ENCODE measurements at regions not wholly inside any gene's neighbourhood (a gene's known extent, or its start where the extent isn't known, plus 50 kb on each side); places are given as distances from the start of the nearest gene placed in this dataset.
"Not testable (repeated sequence)": the region's sequence is repeated elsewhere in the genome, so short reads cannot be mapped to it uniquely, and the experiment has no call there.

DNA sequence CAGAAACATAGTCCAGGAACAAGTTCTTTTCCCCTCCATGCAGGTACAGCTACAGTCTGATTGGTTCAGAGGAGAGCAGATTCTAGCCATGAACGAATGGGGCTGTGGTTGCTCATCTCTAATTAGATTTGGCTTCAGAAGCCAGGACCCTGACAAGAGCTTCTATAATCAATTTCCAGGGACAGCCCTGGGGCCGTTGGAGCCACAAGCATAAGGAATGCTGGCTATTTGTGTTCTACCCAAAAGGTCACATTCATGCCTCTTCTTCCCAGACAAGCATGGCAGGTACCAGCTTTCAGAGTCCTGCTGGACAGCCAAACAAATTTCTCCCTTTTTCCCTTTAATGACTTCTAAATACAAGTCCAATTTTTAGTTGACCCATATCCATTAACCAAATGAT is 215.5 kb upstream of the LRTM1 start (continued):
- TF ChIP-seq, protein P1, sequence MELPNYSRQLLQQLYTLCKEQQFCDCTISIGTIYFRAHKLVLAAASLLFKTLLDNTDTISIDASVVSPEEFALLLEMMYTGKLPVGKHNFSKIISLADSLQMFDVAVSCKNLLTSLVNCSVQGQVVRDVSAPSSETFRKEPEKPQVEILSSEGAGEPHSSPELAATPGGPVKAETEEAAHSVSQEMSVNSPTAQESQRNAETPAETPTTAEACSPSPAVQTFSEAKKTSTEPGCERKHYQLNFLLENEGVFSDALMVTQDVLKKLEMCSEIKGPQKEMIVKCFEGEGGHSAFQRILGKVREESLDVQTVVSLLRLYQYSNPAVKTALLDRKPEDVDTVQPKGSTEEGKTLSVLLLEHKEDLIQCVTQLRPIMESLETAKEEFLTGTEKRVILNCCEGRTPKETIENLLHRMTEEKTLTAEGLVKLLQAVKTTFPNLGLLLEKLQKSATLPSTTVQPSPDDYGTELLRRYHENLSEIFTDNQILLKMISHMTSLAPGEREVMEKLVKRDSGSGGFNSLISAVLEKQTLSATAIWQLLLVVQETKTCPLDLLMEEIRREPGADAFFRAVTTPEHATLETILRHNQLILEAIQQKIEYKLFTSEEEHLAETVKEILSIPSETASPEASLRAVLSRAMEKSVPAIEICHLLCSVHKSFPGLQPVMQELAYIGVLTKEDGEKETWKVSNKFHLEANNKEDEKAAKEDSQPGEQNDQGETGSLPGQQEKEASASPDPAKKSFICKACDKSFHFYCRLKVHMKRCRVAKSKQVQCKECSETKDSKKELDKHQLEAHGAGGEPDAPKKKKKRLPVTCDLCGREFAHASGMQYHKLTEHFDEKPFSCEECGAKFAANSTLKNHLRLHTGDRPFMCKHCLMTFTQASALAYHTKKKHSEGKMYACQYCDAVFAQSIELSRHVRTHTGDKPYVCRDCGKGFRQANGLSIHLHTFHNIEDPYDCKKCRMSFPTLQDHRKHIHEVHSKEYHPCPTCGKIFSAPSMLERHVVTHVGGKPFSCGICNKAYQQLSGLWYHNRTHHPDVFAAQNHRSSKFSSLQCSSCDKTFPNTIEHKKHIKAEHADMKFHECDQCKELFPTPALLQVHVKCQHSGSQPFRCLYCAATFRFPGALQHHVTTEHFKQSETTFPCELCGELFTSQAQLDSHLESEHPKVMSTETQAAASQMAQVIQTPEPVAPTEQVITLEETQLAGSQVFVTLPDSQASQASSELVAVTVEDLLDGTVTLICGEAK (IDR thresholded peaks at IDR 0.05), result no peak
- TF ChIP-seq, protein P1 (CRISPR knock-in tag; IDR thresholded peaks at IDR 0.05), result no peak
- TF ChIP-seq HNRNPLL (IDR thresholded peaks at IDR 0.05; ENCODE audit: low read depth, low read length, poor library complexity, severe bottlenecking), result no peak
- no peak for TF ChIP-seq TGIF2 (CRISPR knock-in tag; IDR thresholded peaks at IDR 0.05)
- TF ChIP-seq, protein P2, sequence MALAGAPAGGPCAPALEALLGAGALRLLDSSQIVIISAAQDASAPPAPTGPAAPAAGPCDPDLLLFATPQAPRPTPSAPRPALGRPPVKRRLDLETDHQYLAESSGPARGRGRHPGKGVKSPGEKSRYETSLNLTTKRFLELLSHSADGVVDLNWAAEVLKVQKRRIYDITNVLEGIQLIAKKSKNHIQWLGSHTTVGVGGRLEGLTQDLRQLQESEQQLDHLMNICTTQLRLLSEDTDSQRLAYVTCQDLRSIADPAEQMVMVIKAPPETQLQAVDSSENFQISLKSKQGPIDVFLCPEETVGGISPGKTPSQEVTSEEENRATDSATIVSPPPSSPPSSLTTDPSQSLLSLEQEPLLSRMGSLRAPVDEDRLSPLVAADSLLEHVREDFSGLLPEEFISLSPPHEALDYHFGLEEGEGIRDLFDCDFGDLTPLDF (CRISPR knock-in tag; IDR thresholded peaks at IDR 0.05), result no peak
- TF ChIP-seq, protein P3, sequence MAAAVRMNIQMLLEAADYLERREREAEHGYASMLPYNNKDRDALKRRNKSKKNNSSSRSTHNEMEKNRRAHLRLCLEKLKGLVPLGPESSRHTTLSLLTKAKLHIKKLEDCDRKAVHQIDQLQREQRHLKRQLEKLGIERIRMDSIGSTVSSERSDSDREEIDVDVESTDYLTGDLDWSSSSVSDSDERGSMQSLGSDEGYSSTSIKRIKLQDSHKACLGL (CRISPR knock-in tag; IDR thresholded peaks at IDR 0.05; ENCODE audit: borderline replicate concordance, poor library complexity, severe bottlenecking), result no peak
- no peak for TF ChIP-seq STAT5B (CRISPR knock-in tag; IDR thresholded peaks at IDR 0.05)
- no peak for TF ChIP-seq SIX5 (IDR thresholded peaks at IDR 0.05; ENCODE audit: borderline replicate concordance in 1 of 2, insufficient read depth in 1 of 2, low read depth in 1 of 2, low read length in 2 of 2)
- TF ChIP-seq RBM25 (IDR thresholded peaks at IDR 0.05; ENCODE audit: low read depth, low read length, severe bottlenecking), result no peak

DNA sequence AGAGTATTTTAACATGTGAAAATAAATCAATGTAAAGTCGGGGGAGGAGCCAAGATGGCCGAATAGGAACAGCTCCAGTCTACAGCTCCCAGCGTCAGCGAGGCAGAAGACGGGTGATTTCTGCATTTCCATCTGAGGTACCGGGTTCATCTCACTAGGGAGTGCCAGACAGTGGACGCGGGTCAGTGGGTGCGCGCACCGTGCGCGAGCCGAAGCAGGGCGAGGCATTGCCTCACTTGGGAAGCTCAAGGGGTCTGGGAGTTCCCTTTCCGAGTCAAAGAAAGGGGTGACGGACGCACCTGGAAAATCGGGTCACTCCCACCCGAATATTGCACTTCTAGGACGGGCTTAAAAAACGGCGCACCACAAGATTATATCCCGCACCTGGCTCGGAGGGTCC is 208.4 kb upstream of the LRTM1 start:
- H3K9me1 ChIP-seq (ENCODE audit: control insufficient read depth, insufficient read depth, low read length); H3K36me3 ChIP-seq (ENCODE audit: control insufficient read depth, insufficient read depth, low read length); ATAC-seq; H3K4me2 ChIP-seq (ENCODE audit: insufficient read depth, low read length); CTCF ChIA-PET (ENCODE audit: low intra/inter-chr PET ratio); POLR2A ChIA-PET; H3K9ac ChIP-seq (ENCODE audit: insufficient read depth in 1 of 2, low read depth in 2 of 2, low read length in 2 of 2); DNase-seq (ENCODE audit: extremely low read depth in 1 of 4, low spot score in 3 of 4); H3K9me3 ChIP-seq (replicated peaks; ENCODE audit: control insufficient read depth, insufficient read depth, low read depth, low read length); H3K27ac ChIP-seq (ENCODE audit: extremely low read depth, low read depth, low read length); H2AFZ ChIP-seq (ENCODE audit: low read depth, low read length); FAIRE-seq; in situ Hi-C loops (cut with MboI); H3K79me2 ChIP-seq (ENCODE audit: control insufficient read depth, insufficient read depth, low read length); H3K27me3 ChIP-seq (ENCODE audit: control insufficient read depth in 2 of 2, insufficient read depth in 2 of 2, low read length in 2 of 2); intact Hi-C loops (cut with micrococcal nuclease); BruUV-seq (replicated peaks); H4K20me1 ChIP-seq (replicated peaks; ENCODE audit: control insufficient read depth, insufficient read depth, low read length); H3K4me3 ChIP-seq; H3K4me1 ChIP-seq (replicated peaks in 1 of 2; ENCODE audit: control insufficient read depth in 2 of 2, insufficient read depth in 2 of 2, low read length in 2 of 2): not testable (repeated sequence)
- 0% methylated on average over 2 of the region's 25 CpGs for WGBS (ENCODE audit: insufficient coverage, low coverage, missing lambda C conversion rate)
